Stimulated activated CD8-positive, alpha-beta memory T cell treated with anti-CD3 and anti-CD28 coated beads, Interleukin-7, amount 100 ng/mL, for 48 hours (primary cell): ENCODE measurements at regions not wholly inside any gene's neighbourhood (a gene's known extent, or its start where the extent isn't known, plus 50 kb on each side); places are given as distances from the start of the nearest gene placed in this dataset.
"Not testable (repeated sequence)": the region's sequence is repeated elsewhere in the genome, so short reads cannot be mapped to it uniquely, and the experiment has no call there.

Experiments
- DNase-seq, 2 donors: peaks; one replicate each; pipeline ENCODE4 v3.0.0-alpha.2; 2020; ENCODE audit warnings: low read depth in 1 of 2; ENCODE audit errors: extremely low read depth in 1 of 2

GRCh38 chr2:17373041-17373440, 145.2 kb downstream of the RAD51AP2 start:
- no peak for DNase-seq

GRCh38 chr2:17363846-17364245, 154.4 kb downstream of the RAD51AP2 start:
- DNase-seq: no peak

GRCh38 chr2:17362956-17363355, 155.3 kb downstream of the RAD51AP2 start:
- no peak for DNase-seq

GRCh38 chr2:17355608-17356329, 162.5 kb downstream of the RAD51AP2 start:
- DNase-seq: no peak

- no peak for DNase-seq
Observed at GRCh38 chr2:17353263-17353662, 165.0 kb downstream of the RAD51AP2 start.

- not testable (repeated sequence) for DNase-seq
Observed at GRCh38 chr2:17342692-17343091, 175.5 kb downstream of the RAD51AP2 start.

GRCh38 chr2:17337507-17337906, 180.7 kb downstream of the RAD51AP2 start:
- no peak for DNase-seq

GRCh38 chr2:17336458-17336857, 181.8 kb downstream of the RAD51AP2 start:
- DNase-seq: no peak

- no peak for DNase-seq
Observed at GRCh38 chr2:17334300-17334699, 183.9 kb downstream of the RAD51AP2 start.

- DNase-seq: no peak
Observed at GRCh38 chr2:17331636-17332035, 186.6 kb downstream of the RAD51AP2 start.

GRCh38 chr2:17328161-17328560, 190.1 kb downstream of the RAD51AP2 start:
- DNase-seq: no peak

GRCh38 chr2:17327649-17328048, 190.6 kb downstream of the RAD51AP2 start:
- DNase-seq: no peak

- DNase-seq: no peak
Observed at GRCh38 chr2:17326717-17327116, 191.5 kb downstream of the RAD51AP2 start.

- no peak for DNase-seq
Observed at GRCh38 chr2:17323697-17324096, 194.5 kb downstream of the RAD51AP2 start.

- no peak for DNase-seq
Observed at GRCh38 chr2:17322461-17322860, 195.8 kb downstream of the RAD51AP2 start.

GRCh38 chr2:17319090-17319489, 199.2 kb downstream of the RAD51AP2 start:
- no peak for DNase-seq

GRCh38 chr2:17318013-17318412, 200.2 kb downstream of the RAD51AP2 start:
- no peak for DNase-seq

- no peak for DNase-seq
Observed at GRCh38 chr2:17317439-17317976, 200.7 kb downstream of the RAD51AP2 start.

- DNase-seq: no peak
Observed at GRCh38 chr2:17313261-17313660, 205.0 kb downstream of the RAD51AP2 start.

- no peak for DNase-seq
Observed at GRCh38 chr2:17311771-17312511, 206.3 kb downstream of the RAD51AP2 start.

- no peak for DNase-seq
Observed at GRCh38 chr2:17311106-17311619, 207.1 kb downstream of the RAD51AP2 start.
